Stomach (tissue), 4 donors: ENCODE measurements at regions not wholly inside any gene's neighbourhood (a gene's known extent, or its start where the extent isn't known, plus 50 kb on each side); places are given as distances from the start of the nearest gene placed in this dataset.

ENCODE experiments used
- EP300 ChIP-seq: sonication (generic); formaldehyde crosslinking; IDR thresholded peaks from one replicate; pipeline ENCODE4 v1.6.1; 2017; ENCODE audit warnings: antibody characterized with exemption
- POLR2A ChIP-seq, 4 donors: fragments of 450-650 bp; IDR thresholded peaks; one replicate each; pipeline ENCODE4 v1.6.1; 2016; ENCODE audit warnings: antibody characterized with exemption in 4 of 4, control low read depth in 2 of 4, mild to moderate bottlenecking in 1 of 4, moderate library complexity in 1 of 4
- POLR2AphosphoS5 ChIP-seq, 3 donors: sonication (generic); formaldehyde crosslinking; IDR thresholded peaks; one replicate each; pipeline ENCODE4 v1.6.1; 2016; ENCODE audit warnings: antibody characterized with exemption in 3 of 3
- TF ChIP-seq, protein P1 (sequence below), 7 experiments: fragments of 450-650 bp in 4 of 7; fragments of 200-600 bp in 3 of 7; sonication (generic) in 3 of 7; IDR thresholded peaks; one replicate each; pipeline ENCODE4 v1.5.1; 2016 to 2019; ENCODE audit warnings: antibody characterized with exemption in 7 of 7, control low read depth in 2 of 7, mild to moderate bottlenecking in 1 of 7

DNA sequence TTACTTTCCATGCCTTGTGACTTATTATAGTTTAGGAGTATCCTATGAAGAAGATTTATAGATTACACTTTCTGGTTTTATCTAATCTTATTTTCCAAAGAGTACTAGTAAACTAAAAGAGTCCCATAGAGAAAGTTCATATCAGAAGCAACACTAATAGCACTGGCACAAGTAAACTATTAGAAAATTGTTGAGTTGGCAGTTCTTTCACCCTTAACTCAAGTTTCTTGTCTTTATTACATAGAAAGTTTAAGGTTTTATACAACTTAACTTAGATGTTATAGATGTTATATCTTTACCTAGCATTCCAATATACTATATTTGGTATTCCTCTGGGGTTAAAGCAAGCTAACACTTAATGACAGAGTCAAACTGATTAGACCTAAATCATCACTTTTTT lies 437.8 kb upstream of the ARRDC3 start:
- TF ChIP-seq, protein P1, sequence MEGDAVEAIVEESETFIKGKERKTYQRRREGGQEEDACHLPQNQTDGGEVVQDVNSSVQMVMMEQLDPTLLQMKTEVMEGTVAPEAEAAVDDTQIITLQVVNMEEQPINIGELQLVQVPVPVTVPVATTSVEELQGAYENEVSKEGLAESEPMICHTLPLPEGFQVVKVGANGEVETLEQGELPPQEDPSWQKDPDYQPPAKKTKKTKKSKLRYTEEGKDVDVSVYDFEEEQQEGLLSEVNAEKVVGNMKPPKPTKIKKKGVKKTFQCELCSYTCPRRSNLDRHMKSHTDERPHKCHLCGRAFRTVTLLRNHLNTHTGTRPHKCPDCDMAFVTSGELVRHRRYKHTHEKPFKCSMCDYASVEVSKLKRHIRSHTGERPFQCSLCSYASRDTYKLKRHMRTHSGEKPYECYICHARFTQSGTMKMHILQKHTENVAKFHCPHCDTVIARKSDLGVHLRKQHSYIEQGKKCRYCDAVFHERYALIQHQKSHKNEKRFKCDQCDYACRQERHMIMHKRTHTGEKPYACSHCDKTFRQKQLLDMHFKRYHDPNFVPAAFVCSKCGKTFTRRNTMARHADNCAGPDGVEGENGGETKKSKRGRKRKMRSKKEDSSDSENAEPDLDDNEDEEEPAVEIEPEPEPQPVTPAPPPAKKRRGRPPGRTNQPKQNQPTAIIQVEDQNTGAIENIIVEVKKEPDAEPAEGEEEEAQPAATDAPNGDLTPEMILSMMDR (IDR thresholded peaks at IDR 0.05) = no peak
- TF ChIP-seq POLR2A (IDR thresholded peaks at IDR 0.05) (no peak), EP300 (no peak), POLR2AphosphoS5 (IDR thresholded peaks at IDR 0.05) (no peak)
